ENCODE measurements at regions not wholly inside any gene's neighbourhood (a gene's known extent, or its start where the extent isn't known, plus 50 kb on each side); places are given as distances from the start of the nearest gene placed in this dataset.

- no peak for DNase-seq
Observed at GRCh38 chr18:45547910-45548309, 67.4 kb upstream of the SLC14A2 start.

- no peak for DNase-seq
Observed at GRCh38 chr18:45548614-45549013, 66.7 kb upstream of the SLC14A2 start.

- no peak for DNase-seq
Observed at GRCh38 chr18:45549290-45549689, 66.0 kb upstream of the SLC14A2 start.

- DNase-seq, result no peak
Observed at GRCh38 chr18:45551142-45551815, 64.0 kb upstream of the SLC14A2 start.

- DNase-seq, result no peak
Observed at GRCh38 chr18:45553723-45554388, 61.4 kb upstream of the SLC14A2 start.

- no peak for DNase-seq
Observed at GRCh38 chr18:45554389-45554737, 60.9 kb upstream of the SLC14A2 start.

- no peak for DNase-seq
Observed at GRCh38 chr18:45556222-45556621, 59.1 kb upstream of the SLC14A2 start.

- DNase-seq, result no peak
Observed at GRCh38 chr18:45557287-45557686, 58.0 kb upstream of the SLC14A2 start.

- no peak for DNase-seq
Observed at GRCh38 chr18:45557779-45558178, 57.5 kb upstream of the SLC14A2 start.

GRCh38 chr18:45559258-45559657 is 56.0 kb upstream of the SLC14A2 start:
- no peak for DNase-seq

- no peak for DNase-seq
Observed at GRCh38 chr18:45560870-45561269, 54.4 kb upstream of the SLC14A2 start.

- no peak for DNase-seq
Observed at GRCh38 chr18:45562567-45563479, 52.5 kb upstream of the SLC14A2 start.

GRCh38 chr18:45565280-45565970 is 49.9 kb upstream of the SLC14A2 start:
- DNase-seq, result no peak
